Stimulated activated CD8-positive, alpha-beta memory T cell treated with anti-CD3 and anti-CD28 coated beads, Interleukin-15, amount 100 ng/mL, for 48 hours (primary cell): ENCODE measurements at regions not wholly inside any gene's neighbourhood (a gene's known extent, or its start where the extent isn't known, plus 50 kb on each side); places are given as distances from the start of the nearest gene placed in this dataset.

ENCODE experiments used
- DNase-seq, 2 donors: peaks; one replicate each; pipeline ENCODE4 v3.0.0-alpha.2; 2020; ENCODE audit warnings: low read depth in 2 of 2

DNA sequence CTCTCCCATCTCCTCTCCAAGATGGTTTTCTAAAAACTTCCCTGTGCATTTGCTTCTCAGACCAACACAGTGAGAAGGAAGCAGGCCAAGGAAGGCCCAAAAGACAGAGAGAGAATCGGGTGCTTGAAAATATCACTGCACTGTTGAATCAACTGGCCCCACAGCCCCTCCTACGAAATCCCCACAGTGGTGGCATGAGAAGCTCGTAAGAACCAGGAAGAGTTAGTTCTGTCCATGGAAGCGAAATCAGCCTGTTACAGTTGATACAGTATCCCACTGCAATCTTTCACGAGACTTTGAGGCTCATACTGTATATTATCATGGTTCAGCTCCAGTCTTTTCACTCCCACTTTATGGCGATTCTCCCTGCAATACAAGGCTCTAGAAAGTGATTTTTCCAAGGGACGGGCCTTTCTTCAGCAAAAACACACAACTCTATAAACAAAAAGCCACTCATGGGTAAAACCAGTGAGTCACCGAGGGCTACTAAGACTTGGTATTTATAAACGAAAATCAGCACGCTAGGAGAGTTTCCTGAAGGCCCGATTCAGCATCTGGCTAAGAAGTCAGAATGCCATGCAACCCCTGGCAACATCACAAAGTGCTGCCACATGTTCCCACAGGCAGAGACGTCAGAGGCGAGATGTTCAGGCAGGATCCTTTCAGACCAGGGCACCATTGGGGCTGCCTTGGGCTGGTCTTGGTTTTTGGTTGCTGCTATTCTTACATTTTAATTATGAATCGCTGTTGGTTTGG, 185.7 kb downstream of the IRX5 start:
- DNase-seq, result no peak

DNA sequence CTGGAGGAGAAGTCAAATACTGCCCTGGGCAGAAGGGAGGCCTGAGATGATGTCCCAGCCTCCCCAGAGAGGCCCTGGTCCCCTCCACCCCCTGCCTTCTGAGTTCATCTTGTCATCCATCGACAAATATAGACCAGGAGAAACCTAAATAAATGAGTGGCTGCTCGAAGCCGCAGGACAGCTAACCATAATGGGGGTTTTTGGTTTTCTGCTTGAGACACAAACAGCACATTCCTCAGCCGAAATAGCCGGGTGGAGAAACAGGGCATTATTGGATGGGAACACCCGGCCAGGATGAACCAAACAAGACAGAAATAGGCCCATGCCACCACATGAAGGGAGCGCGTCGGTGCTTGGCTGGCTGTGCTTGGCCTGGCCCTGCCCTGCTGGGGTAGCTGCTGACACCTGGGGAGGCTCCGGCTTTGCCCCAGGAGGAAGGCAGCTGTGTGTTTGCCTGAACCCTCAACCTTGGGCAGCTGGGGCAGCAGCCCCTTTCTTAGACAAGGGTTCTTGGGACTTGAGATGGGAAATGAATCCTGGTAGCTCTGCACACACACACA, 188.1 kb downstream of the IRX5 start:
- DNase-seq, result no peak

DNA sequence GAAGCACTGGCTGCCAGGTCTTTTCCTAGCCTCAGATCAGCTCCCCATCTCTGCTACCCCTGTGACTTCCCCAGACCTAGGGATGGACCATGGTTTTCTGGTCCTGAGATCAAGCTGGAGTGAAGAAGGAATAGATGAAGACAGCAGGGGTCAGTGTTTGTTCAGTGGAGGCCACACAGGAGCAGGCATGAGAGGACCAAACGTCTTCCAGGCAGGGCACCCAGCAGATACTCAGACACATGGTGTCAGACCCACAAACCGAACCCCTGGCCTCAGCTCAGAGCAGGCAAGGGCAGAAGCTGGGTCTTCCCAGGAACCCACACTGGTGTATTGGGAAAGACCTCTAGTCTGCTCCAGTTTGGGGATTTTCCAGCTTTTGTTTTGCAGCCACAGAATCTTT, 189.7 kb downstream of the IRX5 start:
- no peak for DNase-seq

DNA sequence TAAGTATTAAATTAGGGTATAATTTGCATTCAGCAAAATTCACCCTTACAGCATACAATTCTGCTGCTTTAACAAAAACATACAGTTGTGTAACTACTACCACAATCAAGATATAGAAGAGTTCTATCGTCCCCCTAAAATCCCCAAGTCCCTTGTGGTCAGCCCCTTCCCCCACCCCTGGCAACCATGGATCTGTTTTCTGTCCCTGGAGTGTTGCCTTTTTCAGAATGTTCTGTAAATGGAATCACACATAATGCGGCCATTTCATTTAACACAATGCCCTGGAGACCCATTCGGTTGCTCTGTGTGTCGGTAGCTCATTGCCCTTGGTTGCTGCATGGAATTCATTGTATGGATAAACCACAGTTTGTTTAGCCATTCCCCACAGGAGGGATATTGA, 190.2 kb downstream of the IRX5 start:
- DNase-seq, result no peak

DNA sequence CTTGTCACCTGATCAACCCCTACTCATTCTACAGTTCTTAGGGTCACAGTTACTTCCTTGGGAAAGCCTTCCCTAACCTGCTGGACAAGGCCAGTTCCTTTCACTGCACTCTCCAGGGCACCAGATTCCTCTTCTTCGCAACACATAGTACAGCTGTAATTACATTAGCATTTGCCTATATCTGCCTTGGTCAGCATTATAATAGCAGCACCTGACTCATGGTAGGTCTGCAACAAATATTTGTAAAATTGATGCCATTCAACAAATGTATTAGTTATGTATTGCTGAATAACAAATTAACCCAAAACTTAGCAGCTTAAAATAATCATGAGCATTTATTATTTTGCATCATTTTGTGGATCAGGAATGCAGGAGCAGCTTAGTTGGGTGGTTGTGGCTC, 193.0 kb downstream of the IRX5 start:
- no peak for DNase-seq

DNA sequence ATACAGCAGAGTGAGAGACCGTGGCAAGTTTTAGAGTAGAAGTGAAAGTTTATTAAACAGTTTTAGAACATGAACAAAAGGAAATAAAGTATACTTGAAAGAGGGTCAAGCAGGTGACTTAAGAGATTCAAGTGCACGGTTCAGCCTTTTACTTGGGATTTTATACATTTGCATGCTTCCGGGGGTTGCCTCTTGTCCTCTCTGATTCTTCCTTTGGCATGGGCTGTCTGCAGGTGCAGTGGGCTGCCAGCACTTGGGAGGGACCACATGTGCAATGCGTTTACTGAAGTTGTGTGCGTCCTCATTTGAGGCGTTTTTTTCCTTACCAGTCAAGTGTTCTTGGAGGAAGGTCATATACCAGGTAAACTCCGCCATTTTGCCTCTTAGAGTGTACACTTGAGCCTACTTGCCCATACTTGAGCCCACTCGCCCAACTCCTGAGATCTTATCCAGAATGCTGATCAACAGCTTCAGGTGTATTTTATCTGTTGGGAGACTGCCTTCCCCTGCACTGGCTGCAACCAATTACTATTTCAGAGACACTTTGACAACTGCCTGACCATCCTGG, 195.2 kb downstream of the IRX5 start:
- DNase-seq, result no peak

DNA sequence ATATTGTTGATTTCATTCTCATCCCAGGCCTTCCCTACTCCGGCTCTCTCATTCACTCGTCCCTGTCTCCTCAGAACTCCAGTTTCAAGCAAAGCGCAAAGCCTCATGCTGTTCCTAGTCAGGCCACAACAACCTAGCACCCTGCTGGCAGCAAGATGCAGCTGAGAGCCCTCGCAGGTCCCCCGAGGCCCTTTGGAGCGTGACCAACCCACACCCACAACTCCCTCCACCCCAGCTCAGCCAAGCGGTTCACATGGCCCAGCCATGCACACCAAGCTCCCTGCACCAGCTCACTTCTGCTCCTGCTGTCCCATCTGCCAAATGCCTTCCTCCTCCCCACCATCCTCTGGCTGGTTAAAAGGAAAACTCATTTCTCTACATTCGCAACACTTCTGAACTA, 195.8 kb downstream of the IRX5 start:
- DNase-seq, result no peak

DNA sequence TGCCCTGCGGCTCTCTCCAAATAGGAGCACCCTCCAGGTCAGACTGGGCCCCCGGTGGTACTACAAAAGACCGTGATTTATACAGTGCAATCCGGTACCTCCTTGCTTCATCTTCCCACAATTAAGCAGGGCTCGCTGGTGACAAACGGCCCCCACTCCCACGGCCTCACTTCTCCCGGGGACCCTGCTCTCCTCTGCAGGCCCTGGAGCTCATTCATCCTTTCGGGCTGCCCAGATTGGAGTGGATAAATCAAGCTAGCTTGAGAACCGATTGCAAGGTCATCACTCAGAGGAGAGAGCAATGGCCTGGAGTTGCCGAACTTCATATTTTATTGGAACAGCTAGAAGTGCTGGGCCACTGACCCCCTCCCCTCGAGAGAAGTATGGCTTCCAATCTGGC, 193.5 kb upstream of the IRX6 start:
- DNase-seq, result no peak

DNA sequence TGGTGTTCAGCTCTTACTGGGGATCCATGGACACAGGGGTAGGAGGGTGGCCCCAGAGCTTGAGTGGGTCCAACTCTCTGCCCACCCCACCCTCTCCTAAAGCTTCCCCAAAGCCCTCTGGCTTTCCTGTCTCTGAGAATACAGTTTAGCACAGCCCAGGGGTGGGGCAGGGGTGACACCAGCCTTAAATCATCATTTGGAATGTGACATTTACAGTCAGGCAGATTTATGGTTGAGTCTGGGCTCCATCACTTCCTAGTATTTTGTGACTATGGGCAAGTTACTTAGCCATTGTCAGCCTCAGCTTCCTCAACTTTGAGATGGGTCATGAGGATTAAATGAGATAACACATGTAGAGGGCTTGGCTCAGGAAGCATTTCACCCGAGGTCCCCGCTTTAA, 193.1 kb upstream of the IRX6 start:
- DNase-seq, result no peak

DNA sequence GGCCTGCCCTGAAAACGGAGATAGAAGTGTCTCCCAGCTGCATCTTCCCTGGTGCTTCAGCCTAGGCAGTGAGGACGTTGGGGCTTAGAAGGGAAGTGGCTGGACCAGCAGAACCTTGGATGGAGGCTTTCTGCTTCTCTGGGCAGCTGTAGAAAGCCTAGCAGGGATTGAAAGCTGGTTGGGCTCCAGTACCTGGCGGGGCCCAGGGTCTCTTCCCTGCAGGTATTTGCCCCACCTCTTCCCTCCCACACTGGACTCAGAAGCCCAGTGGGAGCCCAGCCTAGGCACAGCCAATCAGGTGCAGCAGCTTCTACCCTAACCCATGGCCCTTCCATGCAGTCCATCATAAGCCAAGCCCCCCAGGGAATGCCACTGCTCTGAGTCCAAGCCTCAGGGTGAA, 190.3 kb upstream of the IRX6 start:
- DNase-seq, result no peak

DNA sequence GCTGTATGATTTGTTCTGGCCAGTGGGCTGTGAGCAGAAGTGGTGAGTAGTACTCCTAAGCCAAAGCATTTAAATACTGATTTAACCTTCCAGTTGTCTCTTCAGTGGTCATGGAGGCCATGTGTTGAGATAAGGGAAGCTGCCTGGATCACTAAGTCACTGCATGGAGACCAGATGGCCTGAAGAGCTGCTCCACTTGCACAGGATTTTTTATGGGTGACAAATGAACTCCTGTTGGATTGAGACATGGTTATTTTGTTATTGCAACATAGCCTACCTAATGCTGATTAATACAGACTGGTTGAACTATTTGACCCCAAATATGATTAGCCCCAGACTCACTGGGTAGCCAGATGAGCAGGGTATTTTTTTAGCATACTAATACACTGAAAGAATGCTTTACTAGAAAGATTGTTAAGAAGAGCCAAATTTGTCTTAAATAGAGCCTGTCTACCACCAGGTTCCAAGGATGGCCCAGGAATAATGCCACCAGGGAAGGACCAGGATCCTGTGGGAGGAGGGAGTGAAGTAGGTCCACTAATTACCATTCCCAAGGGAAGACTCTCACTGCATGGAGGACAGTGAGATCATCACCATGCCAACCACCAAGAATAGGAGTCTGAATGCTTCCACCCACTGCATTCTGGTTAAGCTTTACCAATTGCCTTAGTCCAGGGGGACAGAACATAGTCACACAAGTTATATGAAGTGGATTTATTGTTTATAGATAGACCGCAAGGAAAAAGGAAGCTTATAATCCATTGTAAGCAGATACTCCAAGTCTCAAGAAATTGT, 187.4 kb upstream of the IRX6 start:
- DNase-seq, result no peak

DNA sequence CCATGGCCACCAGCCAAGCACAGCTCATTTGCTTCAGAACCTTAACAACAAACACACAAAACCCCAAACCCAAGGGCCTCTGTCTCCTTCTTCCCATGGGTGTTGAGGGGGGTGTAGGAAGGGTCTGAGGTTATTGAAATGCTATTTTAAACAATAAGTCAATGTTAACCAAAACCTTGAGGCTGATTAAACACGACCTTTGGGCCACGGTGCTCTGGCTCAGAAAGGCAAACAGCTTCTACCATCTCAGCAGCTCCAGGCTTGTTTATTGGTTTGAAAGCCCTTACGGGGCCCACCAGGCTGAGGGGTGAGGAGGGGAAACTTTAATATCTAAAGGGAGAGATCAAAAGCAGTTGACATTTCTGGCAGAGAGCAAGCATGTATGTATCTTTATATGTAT, 185.7 kb upstream of the IRX6 start:
- no peak for DNase-seq

DNA sequence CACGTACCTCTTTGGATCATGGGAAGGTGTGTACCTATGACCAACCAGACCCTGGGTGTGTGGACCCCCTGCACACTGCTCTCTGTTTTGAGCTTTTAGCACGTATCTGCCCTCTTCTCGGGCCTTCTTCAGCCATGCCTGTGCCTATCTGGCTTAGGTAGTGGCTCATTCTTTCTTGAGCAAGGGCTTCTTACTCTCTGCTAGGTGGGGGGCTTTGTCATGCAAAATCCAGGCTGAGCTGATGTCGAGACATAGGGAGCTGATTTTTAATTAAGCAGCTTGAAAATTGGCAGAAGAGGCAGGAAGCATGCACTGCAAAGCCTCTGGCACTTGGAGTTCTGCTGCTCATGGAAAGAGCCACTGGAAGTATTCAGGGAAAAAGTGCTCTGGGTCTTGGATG, 181.6 kb upstream of the IRX6 start:
- no peak for DNase-seq

DNA sequence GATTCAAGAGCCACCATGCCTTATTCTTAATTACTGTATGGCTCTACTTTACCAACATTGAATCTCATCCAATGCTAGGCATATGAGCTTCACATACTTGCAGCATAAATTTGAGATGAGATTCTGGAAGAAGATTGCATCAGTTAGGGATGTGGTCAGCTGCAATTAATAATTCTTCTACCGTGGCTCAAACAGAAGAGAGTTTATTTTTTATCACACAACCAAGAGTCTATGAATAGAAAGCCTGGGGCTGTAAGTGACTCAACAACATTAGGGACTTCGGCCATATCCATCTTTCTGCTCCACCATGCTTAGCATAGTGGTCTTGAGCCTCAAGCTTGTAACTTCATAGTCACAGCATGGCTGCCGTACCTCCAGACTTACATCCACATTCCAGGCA, 179.4 kb upstream of the IRX6 start:
- DNase-seq, result no peak

DNA sequence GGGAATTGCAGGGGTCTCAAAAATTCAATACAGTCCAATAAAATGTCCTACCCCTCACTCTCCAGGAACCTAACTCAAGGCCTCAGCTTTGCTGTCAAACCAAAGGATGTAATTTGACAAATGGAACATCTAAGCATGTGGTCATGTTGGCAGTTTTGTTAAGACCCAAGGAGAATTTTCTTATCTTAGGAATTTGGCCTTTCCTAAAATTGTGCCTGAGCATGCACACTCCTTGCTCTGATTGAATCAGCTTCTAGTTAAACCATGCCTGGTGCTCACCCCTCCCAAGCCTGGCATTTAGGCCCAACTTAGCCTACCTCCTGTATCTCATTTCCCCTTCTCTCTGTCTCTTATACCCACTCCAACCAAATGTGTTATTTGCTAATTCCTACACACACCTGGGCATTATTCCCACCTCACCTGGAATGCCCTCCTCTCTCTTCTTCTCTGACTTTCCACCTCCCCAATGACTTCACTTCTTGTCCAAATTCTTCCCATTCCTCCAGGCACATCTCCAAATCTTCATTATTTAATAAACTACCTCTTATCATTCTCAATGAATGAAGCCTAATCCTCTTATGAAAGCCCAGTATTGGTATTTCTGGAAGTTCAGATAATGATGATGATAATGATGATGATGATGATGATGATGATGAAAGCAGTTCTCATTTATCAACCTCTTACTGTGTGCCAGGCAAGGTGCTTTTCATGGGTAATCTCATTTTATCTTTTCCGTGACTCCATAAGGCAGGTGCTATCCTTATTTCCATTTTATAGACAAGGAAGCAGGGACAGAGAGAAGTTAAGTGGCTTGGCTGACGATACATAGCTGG, 178.0 kb upstream of the IRX6 start:
- DNase-seq, result no peak

DNA sequence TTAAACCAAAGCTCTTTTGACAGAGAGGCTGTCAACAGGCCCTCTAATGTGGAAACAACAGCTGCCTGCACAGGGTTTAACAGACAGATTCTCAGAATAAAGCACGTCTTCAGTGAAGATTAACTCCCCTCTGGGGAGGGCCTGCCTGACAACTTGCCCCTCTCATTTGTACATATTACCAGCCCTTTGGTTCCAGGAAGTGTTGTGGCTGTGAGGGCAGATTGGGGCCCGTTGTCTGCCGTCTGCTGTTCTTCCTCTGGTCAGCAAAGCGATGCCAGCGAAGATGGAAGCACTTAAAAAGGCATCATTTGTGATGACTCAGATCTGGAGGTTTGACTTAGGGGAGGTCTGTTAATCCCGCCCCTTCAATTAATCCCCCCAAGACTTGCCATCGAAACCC, 177.0 kb upstream of the IRX6 start:
- DNase-seq, result no peak

DNA sequence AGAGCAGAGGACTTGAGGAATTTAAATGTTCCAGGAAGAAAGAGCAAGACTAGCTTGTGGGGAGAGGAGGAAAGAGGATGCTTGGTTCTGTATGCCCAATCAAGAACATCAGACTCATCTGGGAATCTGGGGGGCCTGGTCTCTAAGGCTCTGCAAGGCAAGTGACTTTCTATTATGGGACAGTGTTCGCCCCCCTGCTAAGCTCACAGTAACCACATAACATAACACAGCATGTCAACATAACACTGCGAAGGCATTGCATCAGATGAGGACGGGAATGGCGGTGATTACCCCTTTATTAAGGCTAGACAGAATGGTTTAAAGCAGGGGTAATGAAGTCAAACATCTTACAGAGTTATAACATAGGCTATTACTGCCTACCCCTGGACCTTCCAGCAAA, 176.6 kb upstream of the IRX6 start:
- DNase-seq, result no peak

DNA sequence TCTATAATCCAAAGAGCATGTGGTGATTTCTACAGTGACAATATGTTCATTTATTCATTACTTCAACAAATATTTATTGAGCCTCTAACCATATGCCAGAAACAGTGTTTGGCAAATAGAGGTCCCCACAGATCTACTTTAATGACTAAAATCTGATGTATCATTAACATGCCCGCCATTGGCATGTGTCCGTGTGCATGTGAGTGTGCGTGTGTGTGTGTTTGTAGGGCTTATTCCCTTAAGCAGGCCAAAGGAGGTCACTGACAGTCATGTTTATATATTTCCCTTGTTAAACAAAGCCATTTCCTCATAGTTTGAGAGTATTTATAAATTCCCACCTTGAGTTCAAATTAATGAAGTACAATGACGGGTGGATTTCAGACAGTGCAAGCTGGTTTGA, 174.4 kb upstream of the IRX6 start:
- DNase-seq, result no peak

DNA sequence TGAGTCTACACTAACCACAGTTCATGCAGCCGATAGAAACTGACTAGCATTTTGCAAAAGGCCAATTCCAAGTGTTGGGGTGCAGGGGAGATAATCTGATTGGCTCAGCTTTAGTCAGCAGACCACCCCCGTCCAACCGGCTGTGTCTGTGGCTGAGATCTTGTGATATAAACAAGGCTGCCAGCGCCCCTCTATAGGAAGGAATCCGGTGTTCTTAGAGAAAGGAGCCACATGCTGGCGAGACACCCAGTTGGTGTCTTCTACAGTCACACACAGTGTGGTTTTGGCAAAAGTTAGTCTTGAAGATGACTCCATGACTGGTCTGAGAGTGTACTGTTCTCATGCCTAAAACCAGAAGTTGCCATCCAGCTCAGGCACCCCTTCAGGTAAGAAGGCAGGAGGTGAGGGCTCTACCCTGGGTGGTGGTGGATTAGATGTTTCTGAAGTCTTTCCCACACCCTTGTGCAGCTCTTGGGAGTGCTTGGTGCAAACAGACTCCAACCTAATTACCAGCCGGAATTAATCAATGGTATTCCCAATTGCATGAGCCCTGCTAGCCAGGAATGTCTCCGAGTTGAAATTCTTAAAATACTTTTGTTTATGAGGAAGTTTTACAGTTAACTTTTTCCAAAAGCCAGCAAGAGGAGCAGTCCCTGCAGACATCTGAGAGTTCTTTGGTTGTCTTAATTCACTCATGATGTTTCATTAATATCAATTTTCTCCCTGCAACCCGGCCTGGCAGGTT, 172.3 kb upstream of the IRX6 start:
- DNase-seq, result no peak

DNA sequence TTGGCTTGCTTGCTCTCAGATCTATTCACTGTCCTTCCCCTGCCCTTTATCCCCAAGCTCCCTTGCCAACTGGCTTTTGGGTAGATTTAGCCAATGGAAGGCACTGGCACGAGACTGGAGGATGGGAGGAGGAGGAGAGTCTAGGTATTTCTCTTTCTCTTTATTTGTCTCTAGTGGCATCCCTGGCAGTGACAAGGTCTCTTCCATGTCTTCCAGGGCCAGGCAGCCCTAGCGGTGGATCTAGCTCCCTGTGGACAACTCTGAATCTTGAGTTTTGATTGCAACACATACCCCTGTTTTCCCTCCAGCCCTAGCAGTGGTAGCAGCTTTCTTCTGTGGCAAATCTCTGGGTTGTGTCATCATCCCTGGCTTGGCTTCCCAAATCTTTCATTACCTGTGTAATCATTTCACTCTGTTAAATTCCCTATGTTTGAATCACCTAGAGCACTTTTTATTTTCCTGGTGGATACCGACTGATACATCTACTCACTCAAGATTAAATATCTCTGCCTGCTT, 171.1 kb upstream of the IRX6 start:
- no peak for DNase-seq

DNA sequence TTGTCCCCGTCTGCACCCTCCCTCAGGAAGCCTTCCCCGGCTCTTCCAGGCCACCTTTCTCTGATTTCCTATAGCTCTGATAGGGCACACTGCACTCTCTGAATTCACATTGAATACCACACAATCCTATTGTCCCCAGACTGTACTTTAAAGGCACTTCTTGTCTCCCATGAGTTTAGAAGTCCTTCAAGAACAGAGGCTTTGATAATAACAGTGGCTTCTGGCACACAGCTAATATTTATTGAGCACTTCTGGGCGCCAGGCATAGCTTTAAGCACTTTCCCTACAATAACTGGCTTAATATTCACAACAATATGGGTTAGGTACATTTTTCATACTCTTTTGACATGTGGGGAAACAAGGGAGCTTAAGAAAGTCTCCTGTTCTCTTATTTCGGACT, 169.7 kb upstream of the IRX6 start:
- DNase-seq, result no peak
